ENCODE measurements at regions not wholly inside any gene's neighbourhood (a gene's known extent, or its start where the extent isn't known, plus 50 kb on each side); places are given as distances from the start of the nearest gene placed in this dataset.

- ChIA-PET POLR2A (no interaction called here), RAD21 (ENCODE audit: low non-redundant PET in 1 of 2, low total read pairs in 2 of 2, uncharacterized antibody in 2 of 2, unreplicated experiment in 2 of 2) (no interaction called here), CTCF (no interaction called here)
- no peak overlapping the region for H2AFZ ChIP-seq (ENCODE audit: low read depth, low read length, poor library complexity, severe bottlenecking)
- DNase-seq (ENCODE audit: low read depth, low spot score) = no peak
- no peaks in the 10 kb centered on the region for H3K9me3 ChIP-seq (ENCODE audit: control insufficient read depth in 1 of 2, insufficient read depth in 1 of 2, low read depth in 1 of 2, low read length in 2 of 2)
- no peak overlapping the region for H3K4me2 ChIP-seq (ENCODE audit: low read length)
- intact Hi-C loops (cut with micrococcal nuclease) = no loop called here
- ATAC-seq = no peak
- H3K36me3 ChIP-seq (ENCODE audit: control insufficient read depth in 1 of 2, insufficient read depth in 2 of 2, low read length in 2 of 2) = no peaks in the 10 kb centered on the region
- peaks cover 2% of the 10 kb centered on the region; the same call in 1 of the 2 replicates for H3K9me2 ChIP-seq (ENCODE audit: insufficient read depth)
- no peaks in the 10 kb centered on the region for H3K27me3 ChIP-seq (ENCODE audit: insufficient read depth, low read length)
- no peak overlapping the region for H3K9ac ChIP-seq (ENCODE audit: low read length)
- no TSS peak for BruUV-seq (replicated peaks)
- H3K27ac ChIP-seq (ENCODE audit: low read depth, low read length) = no peak overlapping the region
- no peaks in the 10 kb centered on the region for H3K4me1 ChIP-seq (ENCODE audit: control insufficient read depth in 1 of 2, insufficient read depth in 2 of 2, low read length in 2 of 2)
- TF ChIP-seq CEBPB (IDR thresholded peaks at IDR 0.05; ENCODE audit: low read depth) (no peak), SP1 (IDR thresholded peaks at IDR 0.05; ENCODE audit: low read depth) (no peak), EGR1 (IDR thresholded peaks at IDR 0.05; ENCODE audit: low read depth) (no peak), ATF3 (IDR thresholded peaks at IDR 0.05) (no peak)
- H3K4me3 ChIP-seq (replicated peaks in 1 of 2; ENCODE audit: low read depth in 1 of 2, low read length in 2 of 2) = no peak overlapping the region
- no peaks in the 10 kb centered on the region for H4K20me1 ChIP-seq (ENCODE audit: insufficient read depth)
- no peaks in the 10 kb centered on the region for H3K79me2 ChIP-seq (ENCODE audit: insufficient read depth, low read length)
Observed at GRCh38 chr6:82567621-82568020, 204.0 kb downstream of the TPBG start.

DNA sequence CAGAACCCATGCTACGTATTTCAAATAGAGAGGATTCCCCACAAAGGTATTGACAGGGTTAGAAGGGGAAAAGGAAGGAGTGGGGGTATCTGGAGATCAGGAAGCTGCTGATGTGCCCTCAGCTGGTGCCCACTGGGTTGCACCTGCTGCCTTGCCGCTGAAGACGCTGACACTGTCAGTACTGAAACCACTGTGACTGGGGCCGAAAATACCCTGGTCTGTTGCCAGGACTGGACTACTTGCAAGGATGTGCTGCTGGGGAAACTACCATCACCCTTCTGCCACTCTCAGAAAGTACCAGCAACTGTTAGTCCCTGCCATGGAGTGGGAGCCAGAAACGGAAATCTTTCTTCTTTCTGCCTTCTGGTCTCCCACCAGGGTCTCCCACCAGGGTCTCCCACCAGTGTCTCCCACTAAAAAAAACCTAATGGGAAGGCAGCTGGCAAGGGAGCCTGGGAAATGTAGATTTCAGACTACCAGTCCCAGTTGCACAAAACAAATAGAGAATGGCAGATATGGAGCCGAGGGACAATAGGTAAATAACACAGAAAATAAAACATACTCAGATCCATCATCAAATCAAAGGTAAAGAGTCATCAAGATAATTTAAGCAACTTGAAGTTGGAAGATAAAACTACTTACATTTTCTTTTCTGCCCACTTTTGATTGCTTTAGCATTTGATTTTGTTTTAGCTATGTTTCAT is 204.8 kb downstream of the TPBG start:
- no peaks in the 10 kb centered on the region for H3K36me3 ChIP-seq (ENCODE audit: control insufficient read depth in 1 of 2, insufficient read depth in 2 of 2, low read length in 2 of 2)
- ChIA-PET RAD21 (ENCODE audit: low non-redundant PET in 1 of 2, low total read pairs in 2 of 2, uncharacterized antibody in 2 of 2, unreplicated experiment in 2 of 2) (no interaction called here), CTCF (no interaction called here), POLR2A (no interaction called here)
- peaks cover 2% of the 10 kb centered on the region; the same call in 1 of the 2 replicates for H3K9me2 ChIP-seq (ENCODE audit: insufficient read depth)
- TF ChIP-seq ZNF274 (IDR thresholded peaks at IDR 0.05; ENCODE audit: low read depth, low read length) (no peak), SRF (IDR thresholded peaks at IDR 0.05; ENCODE audit: low read depth) (no peak), REST (IDR thresholded peaks at IDR 0.05; ENCODE audit: low read depth) (no peak), CBX3 (IDR thresholded peaks at IDR 0.05; ENCODE audit: low read depth) (no peak), EZH2 (IDR thresholded peaks at IDR 0.05) (no peak), EZH2phosphoT487 (IDR thresholded peaks at IDR 0.05; ENCODE audit: borderline replicate concordance) (no peak), JUND (IDR thresholded peaks at IDR 0.05) (no peak), ELF1 (IDR thresholded peaks at IDR 0.05; ENCODE audit: borderline replicate concordance, low read depth) (no peak), POLR2AphosphoS5 (IDR thresholded peaks at IDR 0.05; ENCODE audit: low read depth, low read length) (no peak), YY1 (IDR thresholded peaks at IDR 0.05; ENCODE audit: extremely low read depth, insufficient replicate concordance, low read depth, low read length) (no peak), ATF3 (IDR thresholded peaks at IDR 0.05) (no peak)
- no peak for DNase-seq (ENCODE audit: low read depth, low spot score)
- H3K27ac ChIP-seq (ENCODE audit: low read depth, low read length) = no peak overlapping the region
- no peaks in the 10 kb centered on the region for H3K27me3 ChIP-seq (ENCODE audit: insufficient read depth, low read length)
- no peak overlapping the region for H3K4me2 ChIP-seq (ENCODE audit: low read length)
- no peak for ATAC-seq
- no peak overlapping the region for H3K9ac ChIP-seq (ENCODE audit: low read length)
- no peaks in the 10 kb centered on the region for H3K79me2 ChIP-seq (ENCODE audit: insufficient read depth, low read length)
- no peak overlapping the region for H3K4me3 ChIP-seq (replicated peaks in 1 of 2; ENCODE audit: low read depth in 1 of 2, low read length in 2 of 2)
- BruUV-seq (replicated peaks) = no TSS peak
- intact Hi-C loops (cut with micrococcal nuclease) = no loop called here
- H2AFZ ChIP-seq (ENCODE audit: low read depth, low read length, poor library complexity, severe bottlenecking) = no peak overlapping the region
- no peaks in the 10 kb centered on the region for H4K20me1 ChIP-seq (ENCODE audit: insufficient read depth)
- no peaks in the 10 kb centered on the region for H3K4me1 ChIP-seq (ENCODE audit: control insufficient read depth in 1 of 2, insufficient read depth in 2 of 2, low read length in 2 of 2)
- no peaks in the 10 kb centered on the region for H3K9me3 ChIP-seq (ENCODE audit: control insufficient read depth in 1 of 2, insufficient read depth in 1 of 2, low read depth in 1 of 2, low read length in 2 of 2)
